ENCODE measurements at regions not wholly inside any gene's neighbourhood (a gene's known extent, or its start where the extent isn't known, plus 50 kb on each side); places are given as distances from the start of the nearest gene placed in this dataset.

- Histone ChIP-seq H3K9ac (ENCODE audit: insufficient read depth, low read length) (no peak overlapping the region), H2AFZ (ENCODE audit: low read length) (no peak overlapping the region), H3K9me3 (ENCODE audit: control insufficient read depth, insufficient read depth, low read depth, low read length) (no peaks in the 10 kb centered on the region), H3K27ac (ENCODE audit: insufficient read depth, low read length) (no peak overlapping the region), H3K4me1 (ENCODE audit: control insufficient read depth, extremely low read depth, insufficient read depth, low read length) (no peaks in the 10 kb centered on the region), H3K4me3 (replicated peaks in 1 of 4; ENCODE audit: control extremely low read depth in 1 of 4, insufficient read depth in 1 of 4, low read depth in 3 of 4, low read length in 4 of 4) (no peak overlapping the region), H3K36me3 (ENCODE audit: control insufficient read depth, insufficient read depth, low read length) (no peaks in the 10 kb centered on the region), H3K27me3 (ENCODE audit: control insufficient read depth, insufficient read depth, low read length) (no peaks in the 10 kb centered on the region), H3K79me2 (ENCODE audit: control insufficient read depth, insufficient read depth, low read length) (no peaks in the 10 kb centered on the region), H4K20me1 (ENCODE audit: control insufficient read depth, extremely low read depth, insufficient read depth, low read length) (no peaks in the 10 kb centered on the region), H3K4me2 (ENCODE audit: extremely low read depth, insufficient read depth, low read length) (no peak overlapping the region)
- TF ChIP-seq, protein P1, sequence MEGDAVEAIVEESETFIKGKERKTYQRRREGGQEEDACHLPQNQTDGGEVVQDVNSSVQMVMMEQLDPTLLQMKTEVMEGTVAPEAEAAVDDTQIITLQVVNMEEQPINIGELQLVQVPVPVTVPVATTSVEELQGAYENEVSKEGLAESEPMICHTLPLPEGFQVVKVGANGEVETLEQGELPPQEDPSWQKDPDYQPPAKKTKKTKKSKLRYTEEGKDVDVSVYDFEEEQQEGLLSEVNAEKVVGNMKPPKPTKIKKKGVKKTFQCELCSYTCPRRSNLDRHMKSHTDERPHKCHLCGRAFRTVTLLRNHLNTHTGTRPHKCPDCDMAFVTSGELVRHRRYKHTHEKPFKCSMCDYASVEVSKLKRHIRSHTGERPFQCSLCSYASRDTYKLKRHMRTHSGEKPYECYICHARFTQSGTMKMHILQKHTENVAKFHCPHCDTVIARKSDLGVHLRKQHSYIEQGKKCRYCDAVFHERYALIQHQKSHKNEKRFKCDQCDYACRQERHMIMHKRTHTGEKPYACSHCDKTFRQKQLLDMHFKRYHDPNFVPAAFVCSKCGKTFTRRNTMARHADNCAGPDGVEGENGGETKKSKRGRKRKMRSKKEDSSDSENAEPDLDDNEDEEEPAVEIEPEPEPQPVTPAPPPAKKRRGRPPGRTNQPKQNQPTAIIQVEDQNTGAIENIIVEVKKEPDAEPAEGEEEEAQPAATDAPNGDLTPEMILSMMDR (conservative IDR thresholded peaks at IDR 0.05 in 1 of 2, IDR thresholded peaks at IDR 0.05 in 1 of 2; ENCODE audit: low read depth in 1 of 2, low read length in 2 of 2): no peak
- TF ChIP-seq EZH2 (IDR thresholded peaks at IDR 0.05; ENCODE audit: low read length, missing control alignments): no peak
- DNase-seq (ENCODE audit: low read depth in 2 of 2): peak in 1 of 2 donors; percentile 5
Measured at GRCh38 chr6:150466196-150466595, 97.4 kb downstream of the IYD start.

DNA sequence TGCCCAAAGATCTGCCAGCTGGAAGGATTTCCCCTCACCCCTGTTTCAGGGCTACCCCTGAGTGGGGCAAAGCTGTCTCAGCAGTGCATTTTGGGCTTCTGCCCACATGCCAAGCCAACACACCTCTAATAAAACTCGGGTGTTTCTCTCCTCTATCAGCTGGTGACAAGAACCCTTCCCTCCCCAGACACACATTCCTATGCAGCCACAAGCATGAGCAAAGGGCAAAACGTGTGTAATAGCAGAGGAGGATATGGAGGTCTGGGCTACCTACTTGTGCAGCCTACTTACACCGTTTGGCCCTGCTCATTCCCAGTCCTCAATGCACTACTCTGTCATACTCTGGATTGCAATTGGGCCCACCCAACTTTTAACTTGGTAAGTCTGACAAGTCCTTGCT is 101.3 kb downstream of the IYD start:
- Histone ChIP-seq H3K27ac (ENCODE audit: insufficient read depth, low read length) (no peak overlapping the region), H2AFZ (ENCODE audit: low read length) (no peak overlapping the region), H3K27me3 (ENCODE audit: control insufficient read depth, insufficient read depth, low read length) (no peaks in the 10 kb centered on the region), H4K20me1 (ENCODE audit: control insufficient read depth, extremely low read depth, insufficient read depth, low read length) (no peaks in the 10 kb centered on the region), H3K79me2 (ENCODE audit: control insufficient read depth, insufficient read depth, low read length) (no peaks in the 10 kb centered on the region), H3K4me3 (replicated peaks in 1 of 4; ENCODE audit: control extremely low read depth in 1 of 4, insufficient read depth in 1 of 4, low read depth in 3 of 4, low read length in 4 of 4) (no peak overlapping the region), H3K4me1 (ENCODE audit: control insufficient read depth, extremely low read depth, insufficient read depth, low read length) (no peaks in the 10 kb centered on the region), H3K9me3 (ENCODE audit: control insufficient read depth, insufficient read depth, low read depth, low read length) (no peaks in the 10 kb centered on the region), H3K36me3 (ENCODE audit: control insufficient read depth, insufficient read depth, low read length) (no peaks in the 10 kb centered on the region), H3K9ac (ENCODE audit: insufficient read depth, low read length) (no peak overlapping the region), H3K4me2 (ENCODE audit: extremely low read depth, insufficient read depth, low read length) (no peak overlapping the region)
- peak in 1 of 2 donors; percentile 22 for DNase-seq (ENCODE audit: low read depth in 2 of 2)
- TF ChIP-seq EZH2 (IDR thresholded peaks at IDR 0.05; ENCODE audit: low read length, missing control alignments): no peak
- TF ChIP-seq, protein P1 (conservative IDR thresholded peaks at IDR 0.05 in 1 of 2, IDR thresholded peaks at IDR 0.05 in 1 of 2; ENCODE audit: low read depth in 1 of 2, low read length in 2 of 2): no peak

DNA sequence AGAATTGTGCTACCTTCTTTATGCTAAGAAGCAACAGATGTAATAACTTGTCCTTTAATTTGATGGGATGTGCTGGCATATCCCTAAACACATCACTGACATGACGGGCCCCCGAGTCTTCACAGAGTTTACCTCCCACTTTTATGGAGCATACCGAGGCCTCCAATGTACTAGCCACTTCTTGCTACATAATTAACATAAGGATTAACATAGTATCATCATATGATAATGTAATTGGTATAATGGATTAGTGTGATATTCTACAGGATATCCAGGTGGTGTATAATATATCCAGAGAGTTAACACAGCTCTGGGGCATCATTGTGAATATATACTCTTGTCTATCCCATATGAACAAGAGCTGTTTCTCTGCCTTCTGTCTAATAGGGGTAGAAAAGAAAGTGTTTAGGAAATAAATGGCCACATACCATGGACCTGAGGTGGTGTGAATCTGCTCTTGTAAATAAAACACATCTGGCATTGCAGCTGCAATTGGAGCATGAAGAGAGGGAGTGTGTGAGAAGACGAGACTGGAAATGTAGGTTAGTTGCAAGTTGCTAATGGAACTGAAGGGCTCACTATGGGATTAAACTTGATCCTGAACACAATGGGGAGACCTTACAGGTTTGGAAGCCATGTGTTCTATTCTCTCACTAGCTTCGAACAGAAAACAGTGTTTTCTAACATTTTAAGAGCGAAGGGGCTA is 102.3 kb downstream of the IYD start:
- Histone ChIP-seq H3K27me3 (ENCODE audit: control insufficient read depth, insufficient read depth, low read length) (no peaks in the 10 kb centered on the region), H3K79me2 (ENCODE audit: control insufficient read depth, insufficient read depth, low read length) (no peaks in the 10 kb centered on the region), H3K9me3 (ENCODE audit: control insufficient read depth, insufficient read depth, low read depth, low read length) (no peaks in the 10 kb centered on the region), H4K20me1 (ENCODE audit: control insufficient read depth, extremely low read depth, insufficient read depth, low read length) (no peaks in the 10 kb centered on the region), H3K36me3 (ENCODE audit: control insufficient read depth, insufficient read depth, low read length) (no peaks in the 10 kb centered on the region), H3K9ac (ENCODE audit: insufficient read depth, low read length) (no peak overlapping the region), H3K4me1 (ENCODE audit: control insufficient read depth, extremely low read depth, insufficient read depth, low read length) (no peaks in the 10 kb centered on the region), H2AFZ (ENCODE audit: low read length) (no peak overlapping the region), H3K27ac (ENCODE audit: insufficient read depth, low read length) (no peak overlapping the region), H3K4me2 (ENCODE audit: extremely low read depth, insufficient read depth, low read length) (no peak overlapping the region), H3K4me3 (replicated peaks in 1 of 4; ENCODE audit: control extremely low read depth in 1 of 4, insufficient read depth in 1 of 4, low read depth in 3 of 4, low read length in 4 of 4) (no peak overlapping the region)
- no peak for DNase-seq (ENCODE audit: low read depth in 2 of 2)
- TF ChIP-seq, protein P1 (conservative IDR thresholded peaks at IDR 0.05 in 1 of 2, IDR thresholded peaks at IDR 0.05 in 1 of 2; ENCODE audit: low read depth in 1 of 2, low read length in 2 of 2): no peak
- TF ChIP-seq EZH2 (IDR thresholded peaks at IDR 0.05; ENCODE audit: low read length, missing control alignments): no peak
